NCI-H2196 (cell line): ENCODE measurements at regions not wholly inside any gene's neighbourhood (a gene's known extent, or its start where the extent isn't known, plus 50 kb on each side); places are given as distances from the start of the nearest gene placed in this dataset.

Experiments
- DNase-seq: peaks from one replicate; lab custom pipeline; 2025; ENCODE audit not compliant: unreplicated experiment; lab: John Stamatoyannopoulos, UW

DNA sequence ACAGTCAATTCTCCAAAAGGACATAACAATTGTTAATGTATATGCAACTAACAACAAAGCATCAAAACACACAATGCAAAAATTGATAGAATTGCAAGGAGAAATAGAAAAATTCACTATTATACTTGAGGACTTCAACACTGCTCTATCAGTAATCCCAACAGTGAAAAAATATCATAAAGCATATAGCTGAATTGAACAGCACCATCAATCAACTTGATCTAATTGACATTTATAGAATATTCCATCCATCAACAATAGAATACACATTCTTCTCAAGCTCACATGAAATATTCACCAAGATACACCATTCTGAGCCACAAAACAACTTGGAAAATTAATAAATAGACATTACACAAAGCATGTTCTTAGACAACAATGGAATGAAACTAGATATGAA, 60.1 kb upstream of the ASXL3 start:
- no peak for DNase-seq

DNA sequence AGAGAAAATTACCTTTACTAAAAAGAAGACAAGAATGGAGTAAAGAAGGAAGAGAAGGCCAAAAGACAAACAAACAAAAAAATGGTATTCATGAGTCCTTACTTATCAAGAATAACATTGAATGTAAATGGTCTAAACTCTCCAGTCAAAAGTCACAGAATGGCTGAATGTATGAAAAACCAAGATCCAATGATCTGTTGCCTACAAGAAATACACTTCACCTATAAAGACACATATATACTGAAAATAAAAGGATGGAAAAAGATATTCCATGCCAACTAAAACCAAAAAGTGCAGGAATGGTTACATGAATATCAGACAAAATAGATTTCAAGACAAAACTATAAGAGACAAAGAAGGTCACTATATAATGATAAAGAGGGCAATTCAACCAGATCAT, 65.0 kb upstream of the ASXL3 start:
- DNase-seq: no peak

DNA sequence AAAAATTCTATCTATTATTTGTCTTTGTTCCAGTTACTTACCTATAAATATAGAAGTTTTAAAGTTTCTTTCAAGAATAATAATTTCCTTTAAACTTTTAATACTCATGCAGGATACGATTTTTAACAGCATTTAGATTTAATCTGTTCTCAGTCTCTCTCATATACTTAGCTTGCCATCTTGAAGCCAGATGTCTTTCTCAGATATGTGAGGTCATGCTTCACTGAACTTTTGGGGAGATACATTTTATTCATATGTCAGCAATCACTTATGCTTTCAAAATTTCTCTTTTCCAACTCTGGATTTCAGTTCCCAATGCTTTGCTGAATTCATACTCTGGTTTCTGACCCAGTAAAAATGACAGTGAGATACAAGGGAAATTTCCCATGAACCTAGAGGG, 66.5 kb upstream of the CCDC178 start:
- no peak for DNase-seq

DNA sequence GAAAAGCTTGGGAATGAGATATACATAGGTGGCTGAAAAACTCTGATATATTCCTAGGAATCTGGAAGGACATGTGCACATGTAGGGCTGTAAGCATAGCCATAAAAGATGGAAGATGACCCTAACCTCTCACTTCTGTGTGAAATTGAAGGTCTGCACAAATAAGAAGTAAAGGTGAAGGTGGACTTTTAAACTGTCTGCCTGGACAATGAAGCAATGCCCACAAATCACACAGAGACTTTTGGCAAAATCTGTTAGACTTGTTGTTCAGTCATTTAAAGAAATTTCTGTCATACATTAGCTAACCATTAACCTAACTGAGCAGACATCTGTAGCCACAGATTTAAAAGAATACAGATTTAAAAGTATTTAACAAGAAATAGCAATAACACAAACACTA, 65.3 kb upstream of the CCDC178 start:
- no peak for DNase-seq

DNA sequence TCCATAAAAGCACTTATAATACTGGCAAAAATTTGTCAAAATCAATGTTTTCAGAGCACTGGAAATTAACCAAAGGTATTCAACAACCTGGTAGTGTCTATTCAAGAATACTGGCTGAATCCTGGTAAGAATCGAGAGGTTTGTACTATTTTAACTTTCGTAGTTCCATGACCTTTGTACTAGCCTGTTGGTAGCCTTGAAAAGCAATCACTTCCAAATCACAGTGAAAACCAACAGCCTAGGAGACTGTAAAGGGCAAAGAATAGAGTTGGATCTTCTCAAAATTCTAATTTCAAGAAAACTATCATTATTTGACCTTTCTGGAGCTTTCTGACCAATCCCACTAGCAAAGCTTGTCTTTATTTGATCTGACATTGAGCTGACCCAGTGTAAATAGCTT, 64.8 kb upstream of the CCDC178 start:
- DNase-seq: no peak

DNA sequence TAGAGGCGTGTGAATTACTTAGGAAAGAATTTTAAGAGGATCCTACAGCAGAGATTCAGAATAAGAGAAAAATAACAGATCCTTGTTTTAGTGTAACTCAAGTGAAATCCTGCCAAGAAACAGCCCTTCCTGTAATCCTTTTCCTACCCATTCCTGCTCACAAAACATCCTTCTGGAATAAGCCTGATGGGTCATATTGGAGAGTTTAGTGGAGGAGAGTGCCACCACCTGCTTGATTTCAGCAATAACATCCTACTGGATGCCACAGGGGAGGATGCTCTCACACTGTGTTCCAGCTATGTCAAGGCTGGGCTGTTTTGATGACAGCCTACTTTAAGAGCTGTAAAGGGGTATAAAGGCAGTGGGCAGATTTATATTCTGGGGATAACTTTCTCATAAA, 54.8 kb upstream of the CCDC178 start:
- peak; percentile 48 for DNase-seq
